Astrocyte of the cerebellum (primary cell): ENCODE measurements at regions not wholly inside any gene's neighbourhood (a gene's known extent, or its start where the extent isn't known, plus 50 kb on each side); places are given as distances from the start of the nearest gene placed in this dataset.
"Not testable (repeated sequence)": the region's sequence is repeated elsewhere in the genome, so short reads cannot be mapped to it uniquely, and the experiment has no call there.

Experiments used
- DNase-seq: peaks from one replicate; pipeline ENCODE4 v3.0.0-alpha.2; 2011; ENCODE audit warnings: low read depth
- H3K4me3 ChIP-seq: 2 replicates; pipeline ENCODE4 v1.5.1; 2011; ENCODE audit warnings: mild to moderate bottlenecking, low read depth, low read length, moderate library complexity
- CTCF ChIP-seq: IDR thresholded peaks from 2 replicates; pipeline ENCODE4 v1.5.1; 2012; ENCODE audit warnings: low read length, low read depth, moderate library complexity, mild to moderate bottlenecking; ENCODE audit errors: missing control alignments
- in situ Hi-C: cut with HindIII; loops from 2 replicates; pipeline ENCODE4 v1.10.0; 2017; ENCODE audit warnings: low sequenced_read_pairs

- in situ Hi-C loops = no loop called here
- no peak for TF ChIP-seq CTCF
- DNase-seq = no peak
- no peak overlapping the region for H3K4me3 ChIP-seq
Observed at GRCh38 chr1:245056913-245057312, 97.9 kb upstream of the KIF26B start.

- H3K4me3 ChIP-seq, in situ Hi-C loops, DNase-seq: not testable (repeated sequence)
Observed at GRCh38 chr1:245056296-245056695, 98.5 kb upstream of the KIF26B start.

GRCh38 chr1:245055752-245056151 is 99.0 kb upstream of the KIF26B start:
- no peak overlapping the region for H3K4me3 ChIP-seq
- in situ Hi-C loops = no loop called here
- DNase-seq = no peak
- TF ChIP-seq CTCF = no peak

- TF ChIP-seq CTCF = no peak
- H3K4me3 ChIP-seq = no peak overlapping the region
- no peak for DNase-seq
- in situ Hi-C loops = no loop called here
Observed at GRCh38 chr1:245054507-245055270, 100.1 kb upstream of the KIF26B start.

GRCh38 chr1:245054105-245054504 is 100.7 kb upstream of the KIF26B start:
- in situ Hi-C loops = no loop called here
- no peak for DNase-seq
- TF ChIP-seq CTCF = no peak
- H3K4me3 ChIP-seq = no peak overlapping the region

- no peak for TF ChIP-seq CTCF
- no peak overlapping the region for H3K4me3 ChIP-seq
- no peak for DNase-seq
- in situ Hi-C loops = no loop called here
Observed at GRCh38 chr1:245052258-245052657, 102.5 kb upstream of the KIF26B start.

- no peak for TF ChIP-seq CTCF
- no peak for DNase-seq
- H3K4me3 ChIP-seq = no peak overlapping the region
- in situ Hi-C loops = no loop called here
Observed at GRCh38 chr1:245051349-245052221, 103.2 kb upstream of the KIF26B start.
